ENCODE measurements at regions not wholly inside any gene's neighbourhood (a gene's known extent, or its start where the extent isn't known, plus 50 kb on each side); places are given as distances from the start of the nearest gene placed in this dataset.

GRCh38 chr4:156710365-156711192 lies 261.0 kb downstream of the PDGFC start:
- H3K27ac ChIP-seq: no peak overlapping the region
- DNase-seq: no peak
- no peaks in the 10 kb centered on the region for H3K27me3 ChIP-seq (replicated peaks)
- H3K36me3 ChIP-seq (replicated peaks): no peaks in the 10 kb centered on the region
- in situ Hi-C loops (cut with HindIII; ENCODE audit: low pct_ligation_motif_present, low sequenced_read_pairs): no loop called here
- TF ChIP-seq CTCF (IDR thresholded peaks at IDR 0.05; ENCODE audit: low read depth, low read length, missing control alignments): no peak
- no peak overlapping the region for H3K4me3 ChIP-seq (ENCODE audit: low read depth, low read length)

GRCh38 chr4:156705311-156705710 lies 266.3 kb downstream of the PDGFC start:
- H3K4me3 ChIP-seq (ENCODE audit: low read depth, low read length): no peak overlapping the region
- no peak overlapping the region for H3K27ac ChIP-seq
- no peaks in the 10 kb centered on the region for H3K27me3 ChIP-seq (replicated peaks)
- no peak for TF ChIP-seq CTCF (IDR thresholded peaks at IDR 0.05; ENCODE audit: low read depth, low read length, missing control alignments)
- no peaks in the 10 kb centered on the region for H3K36me3 ChIP-seq (replicated peaks)
- no peak for DNase-seq
- in situ Hi-C loops (cut with HindIII; ENCODE audit: low pct_ligation_motif_present, low sequenced_read_pairs): no loop called here

GRCh38 chr4:156695163-156695562 lies 276.4 kb downstream of the PDGFC start:
- Histone ChIP-seq H3K27ac (no peak overlapping the region), H3K36me3 (replicated peaks) (no peaks in the 10 kb centered on the region), H3K4me3 (ENCODE audit: low read depth, low read length) (no peak overlapping the region), H3K27me3 (replicated peaks) (no peaks in the 10 kb centered on the region)
- DNase-seq: no peak
- in situ Hi-C loops (cut with HindIII; ENCODE audit: low pct_ligation_motif_present, low sequenced_read_pairs): no loop called here
- no peak for TF ChIP-seq CTCF (IDR thresholded peaks at IDR 0.05; ENCODE audit: low read depth, low read length, missing control alignments)

GRCh38 chr4:156694413-156694812 lies 277.2 kb downstream of the PDGFC start:
- no peak overlapping the region for H3K27ac ChIP-seq
- H3K4me3 ChIP-seq (ENCODE audit: low read depth, low read length): no peak overlapping the region
- no peaks in the 10 kb centered on the region for H3K36me3 ChIP-seq (replicated peaks)
- no peak for TF ChIP-seq CTCF (IDR thresholded peaks at IDR 0.05; ENCODE audit: low read depth, low read length, missing control alignments)
- no peak for DNase-seq
- H3K27me3 ChIP-seq (replicated peaks): no peaks in the 10 kb centered on the region
- in situ Hi-C loops (cut with HindIII; ENCODE audit: low pct_ligation_motif_present, low sequenced_read_pairs): no loop called here

GRCh38 chr4:156693557-156693956 lies 278.0 kb downstream of the PDGFC start:
- no peak for TF ChIP-seq CTCF (IDR thresholded peaks at IDR 0.05; ENCODE audit: low read depth, low read length, missing control alignments)
- H3K27ac ChIP-seq: no peak overlapping the region
- no peaks in the 10 kb centered on the region for H3K27me3 ChIP-seq (replicated peaks)
- in situ Hi-C loops (cut with HindIII; ENCODE audit: low pct_ligation_motif_present, low sequenced_read_pairs): no loop called here
- no peak overlapping the region for H3K4me3 ChIP-seq (ENCODE audit: low read depth, low read length)
- no peak for DNase-seq
- no peaks in the 10 kb centered on the region for H3K36me3 ChIP-seq (replicated peaks)

- DNase-seq: no peak
- no peak overlapping the region for H3K27ac ChIP-seq
- no peaks in the 10 kb centered on the region for H3K27me3 ChIP-seq (replicated peaks)
- no peak overlapping the region for H3K4me3 ChIP-seq (ENCODE audit: low read depth, low read length)
- in situ Hi-C loops (cut with HindIII; ENCODE audit: low pct_ligation_motif_present, low sequenced_read_pairs): no loop called here
- no peaks in the 10 kb centered on the region for H3K36me3 ChIP-seq (replicated peaks)
- TF ChIP-seq CTCF (IDR thresholded peaks at IDR 0.05; ENCODE audit: low read depth, low read length, missing control alignments): no peak
Observed at GRCh38 chr4:156692016-156692415, 279.6 kb downstream of the PDGFC start.

Data from brain microvascular endothelial cell (primary cell).